CD4-positive, alpha-beta T cell treated with Interleukin-6 for 4 hours (primary cell): ENCODE measurements at regions not wholly inside any gene's neighbourhood (a gene's known extent, or its start where the extent isn't known, plus 50 kb on each side); places are given as distances from the start of the nearest gene placed in this dataset.

ENCODE experiments used
- DNase-seq: peaks from one replicate; pipeline ENCODE4 v3.0.0-alpha.2; 2020; ENCODE audit warnings: mixed read lengths

DNA sequence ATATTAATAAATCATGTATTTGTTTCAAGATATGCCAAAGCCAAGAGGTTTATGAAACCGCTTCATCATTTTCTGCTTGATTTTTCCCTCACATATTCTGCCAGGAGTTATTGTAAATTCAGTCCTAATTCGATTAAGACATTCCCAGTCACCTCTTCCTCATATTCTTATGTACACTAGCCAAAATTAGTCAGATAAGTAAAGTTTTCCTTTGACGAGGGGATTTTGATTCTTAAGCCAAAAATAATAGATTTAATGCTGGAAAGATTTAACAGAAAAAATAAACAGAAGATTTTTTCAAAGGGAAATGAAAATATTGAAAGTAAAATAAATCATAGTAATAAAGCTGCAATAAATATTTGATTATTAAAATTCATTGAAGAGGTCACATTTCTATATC lies 51.0 kb upstream of the VEGFC start:
- no peak for DNase-seq

DNA sequence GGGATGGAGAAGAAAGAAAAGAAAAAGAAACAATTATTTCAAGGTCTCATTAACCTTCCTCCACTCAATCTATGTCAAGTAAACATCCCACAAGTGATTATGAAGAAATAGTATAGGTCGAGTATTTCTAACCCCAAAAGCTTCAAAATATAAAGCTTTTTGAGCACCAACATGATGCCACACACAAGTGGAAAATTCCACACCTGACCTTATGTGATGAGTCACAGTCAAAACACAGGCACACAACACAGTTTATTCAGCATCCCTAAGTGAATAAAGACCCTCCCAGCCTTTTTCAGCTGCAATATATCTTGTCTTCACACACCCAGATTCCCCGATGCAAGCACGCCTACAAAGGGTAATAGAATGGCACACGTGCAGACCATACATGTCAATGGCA lies 51.7 kb upstream of the VEGFC start:
- no peak for DNase-seq

DNA sequence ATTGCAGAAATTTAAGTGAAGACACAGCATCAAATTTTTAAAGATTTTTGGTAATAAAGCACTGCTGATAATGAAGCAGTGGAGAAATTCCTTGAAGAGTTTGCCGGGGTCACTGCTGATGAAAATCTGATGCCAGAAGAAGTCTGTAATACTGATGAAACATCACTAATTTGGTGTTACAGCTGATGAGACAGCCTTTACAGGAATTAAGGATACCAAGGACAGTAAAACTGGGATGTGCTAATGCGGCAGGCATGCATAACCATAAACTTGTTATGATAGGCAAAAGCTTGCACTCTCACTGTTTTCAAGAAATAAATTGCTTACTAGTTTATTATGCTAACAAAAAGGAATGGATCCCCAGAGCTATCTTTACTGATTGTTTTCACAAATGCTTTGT lies 52.9 kb upstream of the VEGFC start:
- no peak for DNase-seq

DNA sequence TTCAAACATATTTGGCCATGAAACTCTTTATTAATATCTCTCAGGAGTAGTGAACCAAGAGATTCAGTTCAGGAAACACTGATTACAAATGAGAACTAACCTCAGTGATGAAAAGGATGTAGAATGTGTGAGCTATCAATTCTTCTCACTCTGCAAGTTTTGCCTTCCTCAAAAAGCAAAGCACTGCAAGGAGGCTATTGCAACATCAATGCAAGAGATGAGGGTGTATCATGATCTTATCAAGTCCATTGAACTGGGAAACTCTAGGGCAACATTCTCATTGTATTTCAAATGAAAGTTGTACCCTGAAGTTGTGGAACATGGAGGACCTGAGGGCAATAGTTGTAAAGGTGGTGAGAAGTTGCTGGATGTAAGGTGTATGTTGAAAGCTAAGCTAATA lies 56.4 kb upstream of the VEGFC start:
- DNase-seq: no peak

DNA sequence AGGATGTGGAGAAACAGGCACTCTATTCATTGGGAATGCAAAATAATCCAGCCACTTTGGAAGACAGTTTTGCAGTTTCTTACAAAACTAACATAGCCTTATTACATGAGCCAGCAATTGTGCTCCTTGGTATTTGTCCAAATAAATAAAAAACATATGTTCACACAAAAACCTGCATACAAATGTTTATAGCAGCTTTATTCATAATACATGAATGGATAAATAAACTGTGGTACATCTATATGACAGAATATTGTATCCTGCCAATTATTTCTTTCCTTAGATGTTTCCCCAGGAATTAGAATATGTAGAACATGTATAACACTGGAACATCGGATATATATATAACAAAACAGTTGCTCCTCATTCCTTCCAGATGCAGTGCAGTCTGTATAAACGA lies 57.7 kb upstream of the VEGFC start:
- DNase-seq: no peak

DNA sequence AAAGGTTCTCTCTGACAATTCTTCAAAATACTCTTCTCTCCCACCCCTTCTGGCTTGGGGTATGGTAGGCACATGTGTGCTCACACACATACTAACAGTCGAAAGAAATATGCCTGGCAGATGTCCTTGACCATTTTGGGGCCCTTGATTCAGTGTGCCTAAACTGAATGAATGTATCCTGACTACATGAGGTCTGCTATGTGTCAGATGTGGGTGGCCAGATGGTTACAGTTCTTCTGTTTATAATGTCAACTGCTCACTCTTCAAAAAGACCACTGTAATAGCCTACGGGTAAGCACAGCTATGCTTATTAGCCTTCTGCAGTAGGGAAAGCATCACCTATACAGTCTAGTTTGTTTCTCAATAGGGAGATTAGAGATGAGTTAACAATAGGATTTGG lies 63.7 kb upstream of the VEGFC start:
- DNase-seq: no peak

DNA sequence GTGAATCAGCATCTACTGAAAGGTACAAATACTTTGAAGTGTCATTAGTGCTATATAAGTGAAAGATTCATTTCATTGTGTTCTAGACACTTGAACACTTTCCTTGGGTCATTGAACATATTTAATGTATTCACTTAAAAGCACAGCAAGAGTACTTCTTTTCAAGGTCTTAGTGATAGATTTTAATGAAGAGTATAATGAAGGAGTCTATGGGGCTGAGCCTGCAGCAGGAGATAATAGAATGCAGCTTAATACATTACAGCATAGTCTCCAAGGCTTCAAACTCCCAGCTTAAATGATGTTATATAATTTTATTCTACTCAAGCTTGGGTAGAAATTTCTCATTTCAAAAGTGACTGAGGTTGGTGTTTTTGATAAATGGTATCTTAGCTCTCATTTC lies 66.1 kb upstream of the VEGFC start:
- no peak for DNase-seq

DNA sequence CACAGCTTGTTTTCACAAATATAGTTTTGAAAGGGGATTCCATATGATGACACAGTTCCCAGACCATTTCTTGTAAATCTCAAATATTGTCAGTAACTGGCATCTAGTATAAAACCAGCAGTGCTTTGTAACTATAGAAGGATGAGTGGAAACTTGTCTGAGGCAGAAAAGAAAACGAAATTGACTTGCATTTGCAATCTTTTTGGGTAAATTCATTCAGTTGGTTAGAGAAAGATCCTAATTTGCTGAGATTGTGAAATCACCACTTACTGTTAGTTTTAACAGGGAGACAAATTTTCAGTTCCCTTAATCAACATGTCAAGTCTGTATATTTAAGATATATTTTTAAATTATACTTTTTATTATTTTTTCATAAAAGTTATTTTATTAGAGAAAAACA lies 71.5 kb upstream of the VEGFC start:
- DNase-seq: no peak

DNA sequence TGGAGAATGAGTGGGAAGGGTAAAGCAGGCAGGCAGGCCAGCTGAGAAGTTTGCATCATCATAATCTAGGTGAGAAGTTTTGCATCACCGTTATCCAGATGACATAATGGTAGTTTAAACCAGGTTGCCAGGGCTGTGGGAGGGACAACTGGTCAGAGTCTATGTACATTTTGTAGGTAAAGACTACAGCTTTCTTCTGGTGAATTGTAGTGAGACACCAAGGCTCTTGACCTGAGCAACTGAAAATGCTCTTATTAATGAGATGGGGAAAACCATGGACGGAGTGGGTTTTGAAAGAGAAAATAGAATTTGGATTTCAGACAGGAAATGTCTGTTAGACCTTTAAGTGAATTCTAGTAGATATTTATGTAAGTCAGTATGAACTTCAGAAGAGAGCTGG lies 76.0 kb upstream of the VEGFC start:
- DNase-seq: no peak

DNA sequence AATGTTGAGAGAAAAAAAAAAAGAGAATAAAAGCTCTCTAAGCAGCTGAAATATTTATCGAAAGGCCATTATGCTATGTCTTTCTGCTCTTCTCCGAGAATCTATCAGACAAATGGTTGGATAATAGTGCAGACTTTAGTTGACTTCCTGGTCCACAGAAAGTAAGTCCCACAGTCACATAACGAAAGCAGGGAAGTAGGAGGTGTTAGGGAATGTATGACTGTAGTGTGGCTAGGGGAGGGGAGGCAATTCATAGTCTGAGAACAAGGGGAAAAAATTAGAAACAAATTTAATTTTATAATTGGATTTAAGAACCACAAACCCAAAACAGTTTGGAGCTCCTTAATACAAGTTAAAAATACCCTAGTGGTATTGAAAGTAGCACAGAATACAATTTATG lies 79.7 kb upstream of the VEGFC start:
- no peak for DNase-seq

DNA sequence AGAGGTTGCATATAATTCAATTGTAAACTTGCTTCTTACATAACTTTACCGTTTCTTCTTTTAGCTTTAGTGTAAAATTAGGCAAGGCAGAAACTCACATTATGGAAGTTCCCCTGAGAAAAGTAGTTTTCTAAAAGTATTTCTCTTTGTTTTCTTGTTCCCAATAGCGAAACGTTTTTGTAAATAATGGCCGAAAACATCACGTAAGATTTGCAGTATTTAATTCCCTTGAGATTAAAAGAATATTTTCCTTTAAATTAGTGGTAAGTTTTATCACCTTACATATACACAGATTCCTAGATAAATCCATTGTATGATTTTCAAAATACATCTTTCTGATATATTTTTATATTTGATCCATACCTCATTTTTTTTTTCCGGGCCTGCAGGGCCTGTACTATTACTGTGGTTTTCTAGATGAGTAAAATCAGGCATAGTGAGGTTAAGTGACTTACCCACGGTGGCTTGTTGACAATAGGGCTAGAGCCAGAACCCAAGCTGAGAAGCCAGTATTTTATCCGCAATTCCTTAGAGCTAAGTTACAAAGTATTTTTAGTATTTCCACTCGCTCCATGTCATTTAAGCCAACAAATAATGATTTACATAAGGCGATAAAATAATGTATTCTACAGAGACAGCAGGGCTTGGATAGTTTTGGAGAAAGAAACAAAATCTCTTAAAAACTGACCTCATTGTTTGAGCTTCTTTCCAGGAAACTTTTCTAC lies 82.2 kb upstream of the VEGFC start:
- DNase-seq: no peak

DNA sequence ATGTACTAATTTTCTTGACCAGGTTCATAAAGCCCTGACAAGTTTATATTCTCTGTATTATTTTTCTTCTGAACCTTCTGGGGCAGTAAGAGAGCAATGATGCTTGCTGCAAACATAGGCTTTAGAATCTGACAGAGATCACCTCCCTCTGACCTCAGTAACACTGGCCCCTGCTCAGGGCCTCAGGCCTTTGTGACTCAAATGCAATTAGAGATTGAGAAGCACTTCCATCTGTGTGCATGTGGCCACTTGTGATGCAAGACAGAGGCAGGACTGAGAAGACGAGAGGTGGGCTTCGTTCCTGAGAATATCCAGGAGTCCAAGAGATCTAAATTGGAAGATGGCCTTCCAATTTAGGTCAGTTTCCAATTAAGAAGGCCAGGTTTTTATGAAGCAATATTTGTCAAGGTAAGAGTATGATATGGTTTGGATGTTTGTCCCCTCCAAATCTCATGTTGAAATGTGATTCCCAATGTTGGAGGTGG lies 82.8 kb upstream of the VEGFC start:
- DNase-seq: no peak

DNA sequence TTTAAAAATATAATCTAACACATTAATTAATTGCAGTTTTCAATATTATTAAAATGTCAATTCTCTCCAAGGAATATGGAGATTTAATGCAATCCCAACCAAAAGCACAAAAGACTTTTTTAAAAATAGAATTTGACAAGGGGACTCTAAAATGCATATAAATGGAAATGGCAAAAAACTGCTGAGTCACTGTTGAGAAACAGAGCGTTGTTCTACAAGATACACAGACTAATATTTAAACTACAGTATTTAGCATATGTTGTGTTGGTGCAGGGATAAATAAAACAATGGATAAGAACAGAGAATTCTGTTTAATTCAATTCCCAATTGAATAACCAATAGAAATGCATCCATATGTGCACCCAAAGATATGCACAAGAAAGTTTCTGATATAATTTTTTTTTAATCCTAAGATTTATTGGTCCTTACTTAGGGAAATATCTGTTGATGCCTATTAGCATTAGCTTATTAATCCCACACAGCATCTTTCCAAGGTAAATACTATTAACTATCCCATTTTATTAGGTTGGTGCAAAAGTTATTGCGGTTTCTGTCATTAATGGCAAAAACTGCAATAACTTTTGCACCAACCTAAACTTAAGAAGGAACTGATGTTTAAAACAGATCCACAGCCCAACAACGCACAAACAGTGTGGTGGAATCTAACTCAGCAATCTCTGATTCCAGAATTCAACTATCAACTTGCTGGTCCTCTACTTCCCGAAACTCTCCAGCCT lies 86.8 kb upstream of the VEGFC start:
- no peak for DNase-seq

DNA sequence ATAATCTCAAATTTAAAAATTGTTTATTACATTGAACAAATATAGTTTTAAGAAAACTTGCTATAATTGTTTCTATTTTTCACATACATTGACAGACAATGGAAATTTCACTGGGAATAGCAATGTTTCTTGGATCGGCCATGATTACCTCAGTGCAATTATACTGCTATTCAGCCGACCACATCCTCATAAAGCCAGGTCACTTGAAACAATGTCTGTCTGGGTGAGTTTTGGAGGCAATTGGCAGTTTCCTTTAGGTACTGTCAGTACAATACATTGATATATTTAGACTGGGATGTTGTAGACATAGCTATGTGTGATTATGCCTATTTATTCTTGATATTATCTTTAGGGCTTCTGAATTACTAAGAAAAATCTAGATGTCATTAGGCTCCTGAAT lies 89.5 kb upstream of the VEGFC start:
- no peak for DNase-seq

DNA sequence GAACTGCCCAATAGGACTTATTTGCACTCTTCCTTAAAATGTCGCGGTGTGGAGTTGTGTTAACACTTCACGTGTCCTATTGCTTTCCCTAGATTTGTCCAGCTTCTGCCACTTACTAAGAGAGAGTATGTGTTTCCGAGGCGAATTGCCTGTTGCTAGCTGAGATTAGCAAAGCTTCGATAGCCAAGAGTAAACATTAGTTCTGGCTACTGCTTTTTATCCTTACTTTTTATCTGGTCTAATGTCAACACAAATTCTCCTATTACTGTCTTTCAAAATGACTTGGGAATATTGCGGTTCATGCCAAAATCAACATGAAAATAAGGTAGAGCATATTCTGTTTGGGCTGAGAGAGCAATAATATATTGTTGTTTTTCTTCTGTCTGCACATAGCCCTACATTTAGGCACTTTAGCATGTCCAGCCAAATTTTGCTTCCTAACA lies 90.4 kb upstream of the VEGFC start:
- no peak for DNase-seq

DNA sequence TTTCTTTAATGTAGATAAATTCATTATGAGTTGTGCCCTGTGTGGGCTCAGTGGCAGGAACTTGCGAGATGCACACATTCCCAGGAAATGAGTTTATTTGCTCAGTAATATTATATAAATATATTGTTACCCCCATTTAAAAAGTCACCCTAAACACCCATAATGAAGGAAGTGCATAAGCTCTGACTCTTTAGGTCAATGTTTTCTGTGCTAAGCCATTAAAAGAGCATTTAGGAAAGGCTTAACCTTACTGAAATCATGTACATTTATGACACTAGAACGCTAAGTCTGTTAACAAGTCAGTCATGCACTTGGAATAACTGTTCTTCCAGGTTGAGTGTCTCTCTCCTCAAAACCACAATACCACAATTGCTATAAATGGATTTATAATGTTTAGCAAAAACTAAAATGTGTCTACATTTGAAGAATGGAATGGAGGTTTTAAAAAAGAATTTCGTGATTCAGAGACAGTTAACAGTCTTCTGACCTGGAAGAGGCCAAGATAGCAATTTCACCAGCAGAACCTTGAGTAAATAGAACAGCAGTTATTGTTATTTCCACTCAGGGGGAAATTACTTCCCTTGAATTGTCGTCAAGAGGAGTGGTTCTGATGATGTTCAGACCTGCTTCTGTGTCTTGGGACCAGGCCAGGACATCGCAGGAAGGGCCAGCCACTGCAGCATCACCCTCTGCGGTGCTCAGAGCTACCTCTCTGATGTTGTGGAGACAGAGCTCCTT lies 91.1 kb upstream of the VEGFC start:
- no peak for DNase-seq

DNA sequence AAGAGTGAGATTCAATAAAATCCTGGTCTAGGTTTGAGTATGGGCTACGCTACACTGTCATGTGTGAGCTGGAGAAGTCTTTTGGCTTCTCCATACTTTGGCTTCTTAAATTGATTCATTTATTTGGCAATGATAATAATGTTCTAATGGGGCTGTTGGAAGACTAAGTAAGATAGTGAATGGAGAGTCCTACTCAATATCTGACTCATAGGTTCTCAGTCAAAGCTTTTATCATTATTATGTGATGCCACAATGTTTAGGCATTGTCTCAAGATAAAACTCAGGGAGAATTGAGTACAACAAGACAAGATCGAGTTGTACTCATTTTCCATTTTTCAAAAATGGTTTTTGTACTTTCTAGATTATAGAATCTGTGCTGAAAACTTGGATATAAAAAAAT lies 92.5 kb upstream of the VEGFC start:
- no peak for DNase-seq

DNA sequence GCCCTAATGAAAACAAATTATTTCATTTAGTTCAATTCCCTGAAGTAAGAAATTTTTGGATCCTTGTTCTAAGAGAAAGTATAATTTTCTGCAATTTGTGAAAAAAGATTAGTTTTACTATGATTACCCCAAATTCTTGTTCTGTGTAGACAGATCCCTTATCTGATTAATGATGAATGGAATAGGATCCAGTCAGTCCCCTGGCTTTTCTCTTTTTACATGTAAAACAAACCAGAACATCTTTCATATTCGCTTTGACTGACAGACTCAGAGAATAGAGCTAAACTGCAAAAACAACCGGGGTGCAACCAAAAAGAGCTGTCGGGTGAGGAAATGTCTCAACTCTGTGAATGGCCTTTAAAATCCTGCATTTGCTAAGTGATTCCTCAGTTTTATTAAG lies 93.4 kb upstream of the VEGFC start:
- DNase-seq: no peak

DNA sequence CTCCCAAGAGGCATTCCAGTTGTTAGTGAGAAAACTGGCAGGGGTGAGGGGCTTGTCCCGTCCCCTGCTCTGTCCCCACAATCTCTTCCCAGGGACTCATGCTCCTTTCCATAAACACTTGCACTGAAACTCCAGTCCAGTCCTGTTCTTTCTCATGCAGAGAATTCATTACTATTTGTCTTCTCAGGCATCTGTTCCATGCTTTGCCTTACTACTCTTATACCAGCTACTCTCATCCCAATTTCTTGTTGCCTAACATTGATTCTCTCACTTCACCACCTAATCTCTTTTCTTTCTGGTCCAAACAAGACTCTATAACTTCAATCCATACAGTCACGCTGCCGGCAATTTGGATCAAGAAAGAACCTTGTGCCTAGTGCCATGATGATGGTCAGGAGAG lies 97.1 kb upstream of the VEGFC start:
- no peak for DNase-seq

DNA sequence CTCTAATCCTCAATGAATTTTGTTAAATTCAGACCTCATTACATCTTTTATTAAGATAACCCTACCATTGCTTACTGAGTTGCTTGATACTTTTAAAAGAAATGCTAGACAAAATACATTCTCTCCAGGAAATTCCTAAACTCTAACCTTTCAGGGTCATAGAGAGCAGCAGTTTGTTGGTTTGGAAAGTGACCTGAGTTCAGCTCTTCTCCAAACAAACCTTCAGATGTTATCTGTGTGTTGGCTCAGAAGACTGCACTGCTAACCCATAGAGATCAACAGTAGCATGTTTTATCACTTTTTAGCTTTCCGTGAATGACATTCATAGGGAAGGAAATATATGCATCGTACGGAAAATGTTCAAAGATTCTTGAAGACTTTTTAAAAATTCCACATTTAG lies 101.8 kb upstream of the VEGFC start:
- no peak for DNase-seq

DNA sequence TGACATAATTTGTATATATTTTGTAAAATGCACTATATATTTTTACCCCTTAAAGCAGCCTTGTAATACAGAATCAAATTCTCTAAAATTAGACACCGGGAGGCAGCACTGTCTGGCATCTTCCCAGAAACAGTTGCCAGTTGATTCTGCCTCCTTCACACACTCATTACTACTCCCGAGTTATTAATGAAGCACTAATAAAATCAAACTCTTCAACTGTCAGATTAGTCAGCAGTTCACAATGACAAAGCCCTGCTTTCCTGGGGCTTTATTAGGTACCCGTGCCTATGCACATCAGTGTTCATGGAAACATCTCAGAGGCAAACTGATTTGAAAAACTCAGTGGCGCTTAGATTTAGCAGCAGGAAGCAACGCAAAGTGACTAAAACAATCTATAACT lies 103.5 kb upstream of the VEGFC start:
- no peak for DNase-seq

DNA sequence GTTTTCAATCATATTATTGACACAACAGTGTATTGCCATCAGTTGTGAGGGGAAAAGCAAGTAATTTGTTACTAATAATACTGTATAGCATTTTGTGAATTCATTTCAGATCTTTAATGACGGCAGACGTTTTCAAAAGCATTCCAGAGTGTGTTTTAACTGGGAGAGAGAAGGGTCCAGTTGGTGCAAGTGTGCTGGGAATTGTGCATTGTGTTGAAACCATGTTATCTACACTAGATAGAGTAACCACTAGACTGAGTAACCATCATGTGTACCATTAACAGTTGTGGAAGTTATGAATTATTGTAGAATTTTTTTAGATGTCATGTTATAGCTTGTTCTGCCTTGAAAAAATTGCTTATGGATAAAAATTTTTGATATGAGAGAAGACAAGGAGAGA lies 104.5 kb upstream of the VEGFC start:
- DNase-seq: no peak

DNA sequence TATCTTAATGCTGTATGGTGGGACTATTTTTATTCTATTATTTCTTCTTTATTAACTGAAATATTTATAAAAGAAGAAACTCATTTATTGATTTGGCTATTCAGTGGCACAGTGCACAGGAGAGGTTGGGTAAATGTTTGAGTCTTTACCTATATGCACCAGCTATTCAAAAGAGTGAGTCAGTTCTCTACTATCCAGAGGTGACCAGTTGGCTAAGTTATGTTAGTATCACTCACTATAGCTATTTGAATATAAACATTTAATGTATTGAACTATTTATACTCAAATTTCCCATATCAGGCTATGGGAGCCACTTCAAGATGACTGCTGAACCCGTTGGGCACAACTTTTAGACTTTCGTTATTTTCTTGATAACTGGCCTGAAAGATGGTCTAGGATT lies 106.1 kb upstream of the VEGFC start:
- no peak for DNase-seq

DNA sequence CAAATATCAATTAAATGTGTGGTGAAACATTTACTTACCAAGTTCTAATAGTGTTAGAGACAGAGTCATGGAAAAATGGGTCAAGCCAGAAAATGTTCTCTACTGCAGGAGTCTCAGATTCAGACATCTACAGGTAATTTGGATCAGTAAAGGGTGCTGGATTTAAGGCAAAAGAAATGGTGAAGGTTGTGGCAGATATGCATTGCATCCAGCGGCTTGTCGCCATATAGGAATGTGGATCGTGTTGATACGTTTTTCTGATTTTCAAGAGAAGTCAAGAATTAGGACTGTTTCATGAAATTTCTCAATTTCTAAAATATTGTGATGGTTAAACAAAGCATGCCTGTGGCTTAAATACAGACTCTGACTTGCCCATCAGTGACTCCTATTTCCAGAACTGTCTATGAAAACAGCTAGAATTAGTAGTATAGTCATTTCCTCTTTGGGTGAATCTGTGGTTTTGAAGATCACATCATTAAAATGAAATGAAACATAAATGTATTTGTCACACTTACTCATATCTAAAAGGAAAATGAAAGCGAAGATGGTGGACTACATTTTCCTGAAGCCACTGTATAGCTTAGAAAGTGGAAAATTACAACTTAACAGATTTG lies 110.1 kb upstream of the VEGFC start:
- no peak for DNase-seq
